ENCODE measurements at regions not wholly inside any gene's neighbourhood (a gene's known extent, or its start where the extent isn't known, plus 50 kb on each side); places are given as distances from the start of the nearest gene placed in this dataset.

DNA sequence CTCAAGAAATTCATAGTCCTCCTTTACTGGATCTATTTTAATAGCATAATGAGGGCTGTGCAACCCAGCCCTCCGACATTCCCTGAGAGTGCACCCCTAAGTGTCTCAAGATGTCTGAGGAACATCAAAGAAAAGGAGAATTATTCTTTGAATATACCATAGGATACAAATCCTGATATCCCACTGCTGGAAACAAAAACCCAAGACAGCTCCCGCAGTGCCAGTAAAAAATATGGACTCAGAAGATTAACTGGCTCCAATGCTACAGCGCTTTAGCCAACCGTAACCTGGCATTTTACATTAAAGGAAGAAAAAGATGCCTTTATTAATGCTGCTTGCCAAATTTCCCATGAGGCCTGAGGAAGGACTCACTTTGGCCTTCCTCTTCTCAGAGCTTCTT is 168.4 kb downstream of the TTC32 start:
- no peaks in the 10 kb centered on the region for H3K36me3 ChIP-seq (ENCODE audit: control insufficient read depth in 2 of 2, insufficient read depth in 1 of 2, low read length in 2 of 2)
- no peak overlapping the region for H3K4me3 ChIP-seq (ENCODE audit: low read depth, low read length)
- H3K27ac ChIP-seq (ENCODE audit: extremely low read depth, low read depth, low read length), result no peak overlapping the region
- H3K9me3 ChIP-seq (ENCODE audit: control insufficient read depth, insufficient read depth, low read depth, low read length), result no peaks in the 10 kb centered on the region
- TF ChIP-seq ZNF701 (tag by site-specific recombination; IDR thresholded peaks at IDR 0.05) (no peak), ZNF266 (tag by site-specific recombination; IDR thresholded peaks at IDR 0.05; ENCODE audit: low read depth) (no peak), ZNF664 (tag by site-specific recombination; IDR thresholded peaks at IDR 0.05) (no peak), ZNF335 (tag by site-specific recombination; conservative IDR thresholded peaks at IDR 0.05) (0 out of 2 replicates have a peak, but pooled peaks have one; percentile 17)
- ChIA-PET CTCF (interaction anchor here (0.7 to 1.0 kb wide), 3 partner anchors 13 to 1981 kb away, joined by 3 read pairs; no protein-coding TSS in a partner anchor), POLR2A (no interaction called here)
- H3K4me1 ChIP-seq (ENCODE audit: control insufficient read depth, insufficient read depth, low read length), result peaks cover 7% of the 10 kb centered on the region

- no peak overlapping the region for H3K4me3 ChIP-seq (ENCODE audit: low read depth, low read length)
- H3K4me1 ChIP-seq (ENCODE audit: control insufficient read depth, insufficient read depth, low read length), result peaks cover 7% of the 10 kb centered on the region
- no peaks in the 10 kb centered on the region for H3K36me3 ChIP-seq (ENCODE audit: control insufficient read depth in 2 of 2, insufficient read depth in 1 of 2, low read length in 2 of 2)
- no peaks in the 10 kb centered on the region for H3K9me3 ChIP-seq (ENCODE audit: control insufficient read depth, insufficient read depth, low read depth, low read length)
- ChIA-PET CTCF (no interaction called here), POLR2A (no interaction called here)
- H3K27ac ChIP-seq (ENCODE audit: extremely low read depth, low read depth, low read length), result no peak overlapping the region
- TF ChIP-seq TSHZ1 (tag by site-specific recombination; IDR thresholded peaks at IDR 0.05; ENCODE audit: borderline replicate concordance) (no peak), ZNF501 (tag by site-specific recombination; IDR thresholded peaks at IDR 0.05) (no peak), ZNF423 (tag by site-specific recombination; IDR thresholded peaks at IDR 0.05) (no peak), ZNF416 (tag by site-specific recombination; IDR thresholded peaks at IDR 0.05) (no peak)
Measured at GRCh38 chr2:19732255-19732654, 169.5 kb downstream of the TTC32 start.

GRCh38 chr2:19731515-19731914 is 170.3 kb downstream of the TTC32 start:
- Histone ChIP-seq H3K4me3 (ENCODE audit: low read depth, low read length) (no peak overlapping the region), H3K27ac (ENCODE audit: extremely low read depth, low read depth, low read length) (no peak overlapping the region), H3K9me3 (ENCODE audit: control insufficient read depth, insufficient read depth, low read depth, low read length) (no peaks in the 10 kb centered on the region), H3K4me1 (ENCODE audit: control insufficient read depth, insufficient read depth, low read length) (peaks cover 7% of the 10 kb centered on the region), H3K36me3 (ENCODE audit: control insufficient read depth in 2 of 2, insufficient read depth in 1 of 2, low read length in 2 of 2) (no peaks in the 10 kb centered on the region)
- CTCF ChIA-PET, result no interaction called here
- POLR2A ChIA-PET, result no interaction called here
- TF ChIP-seq, protein P1, sequence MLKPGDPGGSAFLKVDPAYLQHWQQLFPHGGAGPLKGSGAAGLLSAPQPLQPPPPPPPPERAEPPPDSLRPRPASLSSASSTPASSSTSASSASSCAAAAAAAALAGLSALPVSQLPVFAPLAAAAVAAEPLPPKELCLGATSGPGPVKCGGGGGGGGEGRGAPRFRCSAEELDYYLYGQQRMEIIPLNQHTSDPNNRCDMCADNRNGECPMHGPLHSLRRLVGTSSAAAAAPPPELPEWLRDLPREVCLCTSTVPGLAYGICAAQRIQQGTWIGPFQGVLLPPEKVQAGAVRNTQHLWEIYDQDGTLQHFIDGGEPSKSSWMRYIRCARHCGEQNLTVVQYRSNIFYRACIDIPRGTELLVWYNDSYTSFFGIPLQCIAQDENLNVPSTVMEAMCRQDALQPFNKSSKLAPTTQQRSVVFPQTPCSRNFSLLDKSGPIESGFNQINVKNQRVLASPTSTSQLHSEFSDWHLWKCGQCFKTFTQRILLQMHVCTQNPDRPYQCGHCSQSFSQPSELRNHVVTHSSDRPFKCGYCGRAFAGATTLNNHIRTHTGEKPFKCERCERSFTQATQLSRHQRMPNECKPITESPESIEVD (tag by site-specific recombination; IDR thresholded peaks at IDR 0.05), result no peak
- TF ChIP-seq ZNF121 (tag by site-specific recombination; IDR thresholded peaks at IDR 0.05), result no peak
- no peak for TF ChIP-seq KLF7 (tag by site-specific recombination; IDR thresholded peaks at IDR 0.05; ENCODE audit: borderline replicate concordance)
- TF ChIP-seq SETDB1 (IDR thresholded peaks at IDR 0.05; ENCODE audit: insufficient read length, low read length), result no peak
- TF ChIP-seq ZNF133 (tag by site-specific recombination; IDR thresholded peaks at IDR 0.05), result no peak
- TF ChIP-seq REPIN1 (tag by site-specific recombination; IDR thresholded peaks at IDR 0.05; ENCODE audit: low read depth), result no peak
- TF ChIP-seq ZNF175 (tag by site-specific recombination; IDR thresholded peaks at IDR 0.05), result no peak
- no peak for TF ChIP-seq ZNF148 (tag by site-specific recombination; IDR thresholded peaks at IDR 0.05; ENCODE audit: borderline replicate concordance)
